AG20443 (cell line): ENCODE measurements at regions not wholly inside any gene's neighbourhood (a gene's known extent, or its start where the extent isn't known, plus 50 kb on each side); places are given as distances from the start of the nearest gene placed in this dataset.
A peak's percentile ranks its signal among the peaks of the same experiment; 100 is the strongest.

Experiments
- DNase-seq: peaks from one replicate; pipeline ENCODE4 v3.0.0; 2012; ENCODE audit warnings: low spot score, mixed read lengths

DNA sequence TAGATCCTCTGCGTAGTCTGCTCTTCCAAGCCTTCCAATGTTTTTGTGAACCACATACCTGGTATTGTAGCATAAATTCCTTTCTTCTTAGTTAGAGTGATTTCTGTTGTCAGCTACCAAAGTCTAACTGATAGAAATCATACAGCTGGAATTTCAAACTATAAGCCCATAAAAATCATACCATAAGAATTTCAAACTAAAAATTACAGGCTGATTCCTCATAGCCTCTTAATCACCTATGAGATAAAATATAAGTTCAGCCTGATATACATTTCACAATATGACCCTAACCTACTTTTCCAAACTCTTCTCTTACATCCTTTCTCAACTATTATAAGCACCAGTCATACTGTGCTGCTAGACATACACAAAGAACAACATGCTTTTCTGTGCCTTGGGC lies 64.8 kb downstream of the PTHLH start:
- no peak for DNase-seq

DNA sequence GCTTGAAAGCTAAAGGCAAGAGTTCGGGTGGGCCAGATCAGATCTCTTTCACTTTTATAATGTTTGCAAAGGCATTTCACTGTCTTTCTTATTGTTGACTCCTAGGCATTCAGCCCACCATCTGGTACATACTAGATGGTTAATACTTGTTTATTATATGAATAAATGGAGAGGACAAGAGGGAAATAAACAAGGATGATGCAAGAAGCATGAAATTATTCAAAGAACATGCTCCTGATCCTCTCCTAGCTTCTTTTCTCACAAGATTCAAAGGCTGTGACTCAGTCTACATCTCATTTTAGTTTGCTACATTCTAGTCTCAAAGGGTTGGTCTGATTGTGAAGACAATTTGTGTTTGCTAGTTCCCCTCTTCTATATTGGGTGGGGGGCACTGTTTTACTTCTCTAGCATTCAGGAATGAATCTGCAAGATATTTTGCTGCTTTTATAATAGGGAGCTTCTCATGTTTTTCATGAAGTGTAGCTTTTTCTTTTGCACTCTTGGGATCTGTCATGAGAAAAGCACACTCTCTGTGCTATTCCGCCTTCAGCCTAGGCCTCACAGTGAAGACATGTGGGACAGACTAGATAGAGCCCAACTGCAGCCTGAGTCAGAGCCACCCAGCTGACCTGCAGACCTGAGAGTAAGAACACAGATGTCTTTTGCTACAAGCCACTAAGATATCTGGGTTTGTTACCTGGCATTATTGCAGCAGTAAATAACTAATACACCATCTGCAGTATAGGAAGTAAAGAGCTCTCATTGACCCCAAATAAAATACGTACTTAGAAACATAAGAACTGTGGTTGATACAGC lies 65.7 kb downstream of the PTHLH start:
- no peak for DNase-seq

DNA sequence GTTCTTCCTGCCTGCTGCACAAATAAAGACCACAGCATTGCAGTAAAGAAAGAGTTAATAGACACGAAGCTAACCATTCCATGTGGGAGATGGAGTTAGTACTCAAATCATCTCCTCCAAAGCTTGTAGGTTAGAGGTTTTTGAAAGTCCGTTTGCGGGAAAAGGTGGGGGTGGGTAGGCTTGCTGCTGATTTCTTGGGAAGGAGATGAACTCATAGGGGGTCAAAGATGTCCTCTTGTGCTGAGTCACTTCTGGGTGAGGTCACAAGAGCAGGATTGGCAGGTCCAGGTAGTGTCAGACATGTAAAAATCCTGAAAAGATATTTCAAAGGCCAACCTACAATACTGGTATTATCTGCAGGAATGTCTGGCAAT lies 66.4 kb downstream of the PTHLH start:
- DNase-seq, result no peak

DNA sequence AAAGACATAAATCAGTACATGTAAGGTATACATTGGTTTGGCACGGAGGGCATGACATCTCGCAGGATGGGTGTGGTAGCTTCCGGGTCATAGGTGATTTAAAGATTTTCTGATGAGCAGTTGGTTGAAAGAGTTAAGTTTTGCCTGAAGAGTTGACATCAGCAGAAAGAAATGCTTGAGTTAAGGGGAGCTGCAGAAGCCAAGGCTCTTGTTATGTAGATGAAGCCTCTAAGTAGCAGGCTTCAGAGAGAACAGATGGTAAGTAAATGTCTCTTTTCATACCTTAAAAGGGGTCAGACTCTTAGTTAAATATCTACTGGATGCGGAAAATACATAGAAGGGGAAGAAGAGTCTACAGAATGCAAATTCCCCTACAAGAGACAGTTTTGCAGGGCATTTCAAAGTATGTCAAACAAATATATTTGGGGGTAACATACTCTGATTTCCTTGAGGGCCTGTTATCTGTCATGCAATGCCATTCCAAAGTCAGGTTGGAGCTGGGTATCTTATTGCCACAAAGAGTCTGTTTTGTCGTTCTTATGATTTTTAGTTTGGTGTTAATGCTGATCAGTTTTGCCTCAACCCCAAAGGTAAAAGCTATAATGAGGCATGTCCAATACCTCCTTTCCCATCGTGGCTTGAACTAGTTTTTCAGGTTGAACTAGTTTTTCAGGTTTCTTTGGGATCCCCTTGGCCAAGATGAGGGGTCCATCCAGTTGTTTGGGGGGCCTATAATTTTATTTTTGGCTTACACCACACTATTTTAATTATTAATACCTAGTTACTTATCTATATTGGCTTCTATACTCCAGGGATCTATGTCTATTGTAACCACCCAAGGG lies 67.0 kb downstream of the PTHLH start:
- DNase-seq, result no peak

DNA sequence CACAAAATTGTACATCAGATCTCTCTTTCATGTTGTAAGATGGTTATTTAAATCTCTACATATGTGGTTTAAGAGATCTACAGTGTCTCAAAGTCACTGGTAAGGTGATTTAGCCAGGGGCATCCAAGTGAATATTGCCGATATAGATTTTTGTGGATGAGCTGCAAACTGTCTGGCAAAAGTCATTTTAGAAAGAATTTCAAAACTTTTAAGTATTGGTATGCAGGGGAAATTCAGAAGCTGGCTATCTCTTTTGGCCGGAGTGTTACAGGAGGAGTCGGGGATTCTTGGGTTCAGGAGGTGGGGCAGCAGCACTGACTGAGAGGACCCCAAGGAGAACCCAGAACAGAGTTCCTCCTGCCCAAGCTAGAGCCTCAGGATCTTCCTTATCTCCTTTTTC lies 69.9 kb downstream of the PTHLH start:
- no peak for DNase-seq

DNA sequence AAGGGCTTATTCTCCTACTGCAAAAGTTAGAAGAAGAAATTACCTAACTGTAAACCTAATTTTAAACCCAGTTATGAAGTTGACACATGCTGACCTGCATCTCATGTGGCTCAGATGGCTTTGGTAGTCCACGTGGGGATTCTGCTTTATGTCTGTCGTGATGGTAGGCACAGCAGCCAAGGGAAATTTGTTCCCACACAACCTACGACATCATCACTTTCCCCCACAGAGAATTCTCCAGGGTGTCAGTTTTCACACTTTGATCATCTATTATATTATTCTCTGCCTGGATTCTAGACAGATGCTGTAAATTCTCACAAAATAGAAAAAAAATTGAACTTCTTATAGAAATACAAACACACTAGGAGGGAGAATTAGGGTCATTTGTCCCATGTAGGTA lies 70.6 kb downstream of the PTHLH start:
- peak; percentile 20 for DNase-seq

DNA sequence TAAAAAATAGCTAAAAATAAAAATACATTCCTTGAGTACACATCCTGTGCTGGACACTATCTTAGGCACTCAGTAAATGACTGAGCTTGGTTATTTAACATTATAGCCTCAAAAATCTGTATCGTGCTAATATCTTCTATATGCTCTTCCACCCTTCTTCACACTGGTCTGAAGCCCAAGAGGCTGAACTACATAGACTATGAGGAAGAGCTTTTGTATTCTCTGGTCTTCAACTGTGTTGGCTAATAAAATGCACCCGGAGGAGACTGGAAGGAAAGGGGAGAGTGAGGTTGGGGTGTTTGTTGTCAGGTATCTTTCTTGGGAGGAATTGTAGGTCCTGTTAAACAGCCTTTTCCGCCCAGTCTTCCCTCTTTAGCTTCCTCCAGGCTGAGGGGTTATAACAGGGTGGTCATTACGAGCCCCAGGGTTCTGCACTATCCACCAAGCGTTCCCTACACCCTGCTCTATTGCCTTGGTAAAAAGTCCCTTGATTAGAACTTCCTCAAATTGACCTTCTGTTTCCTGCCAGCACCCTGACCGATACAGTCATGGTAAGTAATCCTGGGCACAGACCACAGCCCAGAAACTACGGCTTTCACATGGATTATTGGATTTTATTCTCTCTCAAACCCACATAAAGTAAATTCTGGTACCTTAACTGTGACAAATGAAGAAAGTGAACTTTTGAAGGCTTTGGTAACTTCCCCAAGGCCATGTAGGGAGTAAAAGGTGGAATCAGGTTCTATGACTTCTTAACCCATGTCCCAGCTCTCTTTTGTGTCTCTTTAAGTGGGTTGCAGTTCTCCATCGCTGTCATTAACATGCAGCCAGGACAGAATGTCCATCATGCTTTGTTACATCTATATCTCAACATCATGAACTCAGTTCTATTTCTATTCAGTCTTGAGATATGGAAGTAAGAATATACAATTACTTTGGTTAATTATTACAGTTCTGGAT lies 71.3 kb downstream of the PTHLH start:
- no peak for DNase-seq

DNA sequence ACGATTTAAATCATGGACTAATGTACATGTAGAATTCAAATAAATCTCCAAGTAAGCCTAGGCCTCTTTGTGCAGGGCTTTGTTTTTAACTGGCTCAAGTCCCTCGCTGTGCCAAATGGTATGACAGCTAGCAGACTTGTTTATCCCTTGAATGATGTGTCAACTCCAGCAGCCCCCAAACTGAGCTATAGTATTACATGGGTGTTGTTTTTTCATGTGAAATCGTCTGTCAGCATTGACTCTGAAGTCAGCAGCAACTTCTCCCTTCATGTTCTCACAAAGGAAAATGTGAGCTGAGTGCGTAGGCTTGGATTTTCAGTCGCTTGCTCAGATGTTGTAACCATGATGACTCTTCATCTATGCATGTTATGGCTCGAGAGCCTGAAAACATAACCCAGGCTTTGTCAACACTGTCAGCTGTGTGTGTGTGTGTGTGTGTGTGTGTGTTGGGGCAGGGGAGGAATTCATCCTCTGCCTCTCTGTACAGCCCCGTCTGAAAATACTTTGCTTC lies 73.3 kb downstream of the PTHLH start:
- DNase-seq, result peak; percentile 86

DNA sequence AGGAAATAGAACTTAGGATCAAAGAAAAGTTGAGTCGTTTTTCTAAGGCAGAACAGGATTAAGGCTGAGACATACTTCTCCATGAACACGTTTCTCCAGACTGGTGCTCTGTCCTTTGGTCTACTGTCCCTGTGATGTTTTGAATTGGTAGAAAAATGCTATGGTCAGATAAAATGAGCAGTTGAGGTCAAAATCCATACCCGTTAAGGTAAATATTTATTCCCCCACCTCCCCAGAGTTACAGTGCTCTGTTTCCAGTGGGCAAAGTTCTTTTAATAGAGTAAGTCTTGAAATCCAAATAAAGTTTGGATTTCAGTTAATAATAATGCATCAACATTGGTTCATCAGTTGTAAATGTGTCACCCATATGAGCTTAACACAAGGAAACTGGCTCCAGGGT lies 74.5 kb downstream of the PTHLH start:
- no peak for DNase-seq

DNA sequence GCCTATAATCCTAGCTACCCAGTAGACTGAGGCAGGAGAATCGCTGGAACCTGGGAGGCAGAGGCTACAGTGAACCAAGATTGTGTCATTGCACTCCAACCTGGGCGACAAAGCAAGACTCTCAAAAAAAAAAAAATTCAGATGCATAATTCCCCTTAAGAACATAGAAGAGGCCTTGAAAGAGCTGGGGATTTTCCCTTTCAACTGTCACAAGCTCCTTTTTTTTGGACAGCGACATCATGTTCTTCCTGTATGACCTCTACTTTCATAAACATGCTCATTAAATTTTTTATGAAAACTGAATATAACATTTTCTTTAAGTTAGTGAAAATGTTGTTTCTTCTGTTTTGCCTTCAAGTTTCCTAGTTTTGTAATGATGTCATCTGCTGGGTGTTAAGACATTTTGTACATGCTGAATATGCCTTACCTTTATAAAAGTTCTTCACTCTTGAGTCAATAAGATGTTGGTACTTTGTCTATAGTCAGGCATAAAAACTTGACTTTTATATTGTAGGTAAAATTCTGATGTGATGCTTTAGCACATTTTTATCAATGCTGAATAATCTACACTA lies 76.0 kb downstream of the PTHLH start:
- DNase-seq, result no peak

DNA sequence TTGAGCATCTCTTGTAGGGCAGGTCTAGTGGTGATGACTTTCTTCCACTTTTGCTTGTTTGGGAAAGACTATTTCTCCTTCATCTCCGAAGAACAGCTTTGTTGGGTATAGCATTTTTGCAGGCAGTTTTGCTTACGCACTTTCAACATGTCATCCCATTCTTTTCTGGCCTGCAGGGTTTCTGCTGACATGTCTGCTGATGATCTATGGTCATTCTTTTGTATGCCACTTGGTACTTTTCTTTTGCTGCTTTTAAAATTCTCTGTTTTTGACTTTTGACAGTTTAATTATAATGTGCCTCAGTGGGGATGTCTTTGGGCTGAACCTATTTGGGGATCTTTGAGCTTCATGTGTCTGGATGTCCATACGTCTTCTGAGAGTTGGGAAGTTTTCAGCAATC lies 78.2 kb downstream of the PTHLH start:
- DNase-seq, result no peak

DNA sequence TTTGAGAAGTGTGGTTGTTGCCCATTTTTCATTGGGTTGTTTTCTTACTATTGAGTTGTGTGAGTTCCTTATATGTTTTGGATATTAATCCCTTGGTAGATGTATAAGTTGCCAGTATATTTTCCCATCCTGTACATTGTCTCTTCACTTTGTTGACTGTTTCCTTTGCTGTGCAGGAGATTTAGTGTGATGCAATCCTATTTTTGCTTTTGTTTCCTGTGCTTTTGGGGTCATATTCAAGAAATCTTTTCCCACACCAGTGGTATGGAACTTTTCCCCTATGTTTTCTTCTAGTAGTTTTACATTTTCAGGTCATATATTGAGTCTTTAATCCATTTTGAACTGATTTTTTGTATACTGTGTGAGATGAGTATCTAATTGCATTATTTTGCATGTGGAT lies 92.8 kb downstream of the PTHLH start:
- no peak for DNase-seq

DNA sequence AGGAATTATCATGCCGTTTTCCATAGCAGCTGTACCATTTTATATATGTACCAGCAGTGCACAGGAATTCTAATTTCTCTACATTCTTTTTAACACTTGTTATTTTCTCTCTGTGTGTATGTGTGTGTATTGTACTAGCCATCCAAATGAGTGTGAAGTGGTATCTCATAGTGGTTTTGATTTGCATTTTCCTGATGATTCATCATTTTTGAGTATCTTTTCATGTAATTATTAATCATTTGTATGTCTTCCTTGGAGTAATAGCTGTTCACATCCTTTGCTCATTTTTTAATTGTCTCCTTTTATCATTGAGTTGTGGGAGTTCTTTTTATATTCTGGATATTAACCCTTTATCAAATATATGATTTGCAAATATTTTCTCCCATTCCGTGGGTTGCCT lies 95.6 kb upstream of the MANSC4 start:
- DNase-seq, result no peak

DNA sequence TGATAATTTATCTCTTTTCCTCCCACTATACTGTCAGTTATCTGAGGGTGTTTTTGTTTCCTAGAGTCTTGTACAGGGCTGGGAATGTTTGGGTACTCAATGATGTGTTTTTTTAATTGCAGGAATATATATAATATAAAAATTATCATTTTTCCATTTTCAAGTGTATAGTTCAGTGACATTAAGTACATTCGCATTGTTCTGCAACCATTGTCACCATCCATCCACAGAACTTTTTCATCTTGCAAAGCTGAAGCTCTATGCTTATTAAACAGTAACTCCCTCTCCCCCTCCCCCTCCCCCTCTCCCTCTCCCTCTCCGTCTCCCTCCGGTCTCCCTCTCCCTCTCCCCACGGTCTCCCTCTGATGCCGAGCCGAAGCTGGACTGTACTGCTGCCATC lies 93.0 kb upstream of the MANSC4 start:
- DNase-seq, result no peak

DNA sequence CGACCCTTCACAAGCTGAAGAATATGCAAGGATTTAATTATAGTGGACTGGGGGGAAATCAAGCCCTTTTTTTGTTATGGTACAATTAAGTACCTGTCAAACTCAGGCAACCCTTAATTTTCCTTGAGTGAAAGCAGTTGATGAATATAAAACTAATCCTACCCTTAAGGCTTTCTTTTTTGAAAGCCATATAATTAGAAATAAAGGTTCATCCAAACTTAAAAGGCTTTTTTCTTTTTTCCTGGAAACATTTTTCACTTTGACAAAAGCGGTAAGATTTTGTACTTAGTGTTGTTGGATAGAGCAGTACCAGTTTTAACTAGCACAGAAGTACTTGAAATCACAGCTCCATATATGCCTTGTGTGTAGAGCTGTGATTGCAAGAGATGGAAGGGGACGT lies 91.9 kb upstream of the MANSC4 start:
- DNase-seq, result no peak

DNA sequence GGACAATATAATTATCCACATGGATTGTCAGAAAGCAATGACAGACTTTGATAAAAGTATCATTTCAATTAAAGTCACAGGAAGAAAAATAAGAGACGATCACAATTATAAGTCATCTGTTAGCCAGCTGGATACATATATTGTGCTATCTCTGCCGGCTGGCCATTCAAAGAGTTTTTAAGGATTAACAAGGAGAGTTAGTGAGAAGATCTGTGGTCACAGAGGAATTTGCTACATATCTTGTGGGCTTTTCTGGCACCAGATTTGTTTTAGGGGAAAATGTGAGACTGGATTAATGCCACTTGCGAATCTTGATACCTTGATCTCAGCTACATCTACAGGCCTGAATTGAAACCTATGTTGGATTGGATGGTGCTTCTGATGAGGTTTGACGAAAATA lies 90.9 kb upstream of the MANSC4 start:
- peak; percentile 57 for DNase-seq

DNA sequence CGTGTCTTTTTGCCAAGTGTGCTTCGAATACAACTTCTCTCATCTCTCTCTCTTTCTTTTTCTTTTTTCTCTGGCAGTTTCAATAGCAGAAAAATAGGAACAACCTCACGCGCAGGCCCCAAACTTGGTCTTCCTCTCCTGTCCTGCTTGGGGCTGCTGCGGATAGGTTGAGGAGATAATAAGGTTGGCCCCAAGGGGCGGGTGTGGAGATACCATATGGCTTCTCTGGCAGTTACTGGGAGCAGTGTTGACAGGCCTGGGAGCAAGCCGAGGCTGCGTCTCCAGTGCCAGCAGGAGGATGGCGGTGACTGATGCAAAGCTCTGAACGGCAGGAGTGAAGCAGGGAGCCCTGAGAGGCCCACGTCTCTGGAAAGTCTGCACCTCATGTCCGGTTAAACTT lies 89.5 kb upstream of the MANSC4 start:
- DNase-seq, result no peak

DNA sequence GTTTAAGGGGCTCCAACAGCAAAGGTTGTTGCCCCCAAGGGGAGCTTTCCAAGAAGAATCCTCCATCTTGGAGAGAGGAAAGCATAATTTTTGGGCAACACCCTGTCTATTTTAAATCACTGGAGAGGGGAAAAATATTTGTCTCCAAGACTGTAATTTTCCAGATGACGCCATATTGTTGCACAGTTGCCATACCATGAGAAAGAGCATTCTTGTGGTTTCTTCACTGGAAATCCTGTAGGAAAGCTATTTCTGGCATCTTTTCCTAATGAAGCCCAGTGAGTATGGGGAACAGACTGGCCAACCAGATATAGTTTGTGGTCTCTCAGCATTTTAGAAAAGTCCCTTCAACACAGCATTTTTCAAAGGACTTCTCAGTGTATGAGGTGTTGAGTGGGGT lies 88.1 kb upstream of the MANSC4 start:
- peak; percentile 50 for DNase-seq

DNA sequence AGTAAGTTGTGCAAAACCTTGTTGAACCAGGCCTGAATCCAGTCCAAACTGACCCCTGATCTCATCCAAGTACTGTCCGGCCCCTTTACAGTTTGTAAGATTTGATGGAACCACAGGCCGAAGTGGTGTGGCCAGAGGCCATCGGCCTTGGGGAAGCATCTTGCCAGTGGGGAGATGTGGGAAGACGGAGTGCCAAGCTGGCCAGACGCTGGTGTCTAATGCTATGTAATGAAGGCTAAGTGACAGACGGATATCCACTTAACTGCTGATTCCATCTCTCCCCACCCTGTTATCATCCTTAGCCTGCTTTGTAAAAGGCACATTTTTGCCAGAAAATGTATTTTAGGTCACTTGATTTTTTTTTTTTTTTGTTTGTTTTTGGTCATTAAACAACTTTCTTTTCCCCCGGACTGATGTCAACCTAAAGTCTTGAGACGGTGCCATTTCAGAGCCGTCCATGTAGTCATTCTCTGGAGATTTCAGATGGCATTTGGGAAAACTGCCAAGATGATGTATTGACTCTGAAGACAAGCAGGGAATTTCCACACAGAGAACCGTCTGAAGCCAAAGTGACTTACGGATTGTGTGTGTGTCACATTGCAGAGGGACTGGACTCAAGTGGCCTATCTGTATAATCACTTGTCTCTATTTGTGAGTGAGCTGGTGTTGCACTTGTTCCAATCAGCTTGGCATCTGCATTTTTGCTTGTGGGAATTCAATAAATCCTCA lies 86.5 kb upstream of the MANSC4 start:
- DNase-seq, result peak; percentile 25

DNA sequence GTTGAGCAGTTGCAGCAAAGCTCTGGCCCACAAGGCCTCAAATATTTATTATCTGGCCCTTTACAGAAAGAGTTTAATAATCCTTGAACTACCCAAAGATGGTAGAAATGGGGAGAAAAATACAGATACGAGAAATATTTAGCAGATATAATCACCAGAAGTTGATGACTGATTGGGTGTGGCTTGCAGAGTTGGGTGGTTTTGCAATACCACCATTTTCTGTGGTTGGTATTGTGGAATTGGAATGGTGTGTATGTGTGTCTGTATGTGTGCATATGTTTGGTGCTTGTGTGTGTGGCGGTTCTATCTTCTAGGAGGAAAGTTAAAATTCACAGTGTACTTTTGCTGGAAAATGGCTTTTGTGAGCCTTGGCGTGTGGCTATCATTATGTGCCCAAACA lies 85.4 kb upstream of the MANSC4 start:
- DNase-seq, result peak; percentile 81

DNA sequence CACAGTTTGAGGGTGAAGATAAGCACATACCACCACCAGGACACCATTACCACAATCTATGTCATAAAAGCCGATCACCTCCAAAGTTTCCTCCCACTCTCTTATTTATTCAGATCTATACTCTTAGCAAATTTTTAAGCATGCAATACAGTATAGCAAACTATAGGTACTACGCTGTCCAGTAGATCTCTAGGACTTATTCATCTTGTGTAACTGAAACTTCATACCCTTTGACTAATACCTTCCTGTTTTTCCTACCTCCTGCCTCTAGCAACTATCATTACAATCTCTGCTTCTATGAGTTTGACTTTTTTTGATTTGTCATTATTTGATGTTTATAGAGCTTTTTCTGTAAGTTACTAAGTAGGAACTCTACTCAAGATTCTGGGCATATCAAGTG lies 84.5 kb upstream of the MANSC4 start:
- DNase-seq, result no peak
